ENCODE measurements at regions not wholly inside any gene's neighbourhood (a gene's known extent, or its start where the extent isn't known, plus 50 kb on each side); places are given as distances from the start of the nearest gene placed in this dataset.

GRCh38 chr15:62287066-62287857, 122.2 kb upstream of the C2CD4B start:
- Histone ChIP-seq H3K36me3 (no peaks in the 10 kb centered on the region), H3K27ac (no peak overlapping the region), H3K4me1 (no peaks in the 10 kb centered on the region), H3K27me3 (no peaks in the 10 kb centered on the region), H3K4me3 (no peak overlapping the region), H3K9me3 (no peaks in the 10 kb centered on the region)
- intact Hi-C loops (cut with DNase I): no loop called here
- no peak for TF ChIP-seq CTCF (IDR thresholded peaks at IDR 0.05)
- no peak for DNase-seq (ENCODE audit: low spot score in 2 of 2)

GRCh38 chr15:62288361-62289017, 123.4 kb upstream of the C2CD4B start:
- Histone ChIP-seq H3K4me3 (no peak overlapping the region), H3K27ac (no peak overlapping the region), H3K4me1 (no peaks in the 10 kb centered on the region), H3K36me3 (no peaks in the 10 kb centered on the region), H3K9me3 (no peaks in the 10 kb centered on the region), H3K27me3 (no peaks in the 10 kb centered on the region)
- no peak for TF ChIP-seq CTCF (IDR thresholded peaks at IDR 0.05)
- intact Hi-C loops (cut with DNase I): no loop called here
- DNase-seq (ENCODE audit: low spot score in 2 of 2): no peak

GRCh38 chr15:62291262-62291661, 126.2 kb upstream of the C2CD4B start:
- intact Hi-C loops (cut with DNase I): no loop called here
- TF ChIP-seq CTCF (IDR thresholded peaks at IDR 0.05): no peak
- Histone ChIP-seq H3K27me3 (no peaks in the 10 kb centered on the region), H3K9me3 (no peaks in the 10 kb centered on the region), H3K36me3 (no peaks in the 10 kb centered on the region), H3K4me1 (no peaks in the 10 kb centered on the region), H3K4me3 (no peak overlapping the region), H3K27ac (no peak overlapping the region)
- DNase-seq (ENCODE audit: low spot score in 2 of 2): no peak

GRCh38 chr15:62296756-62297507, 131.8 kb upstream of the C2CD4B start:
- Histone ChIP-seq H3K4me3 (no peak overlapping the region), H3K9me3 (no peaks in the 10 kb centered on the region), H3K27me3 (no peaks in the 10 kb centered on the region), H3K4me1 (no peaks in the 10 kb centered on the region), H3K27ac (no peak overlapping the region), H3K36me3 (no peaks in the 10 kb centered on the region)
- TF ChIP-seq CTCF (IDR thresholded peaks at IDR 0.05): no peak
- no peak for DNase-seq (ENCODE audit: low spot score in 2 of 2)
- intact Hi-C loops (cut with DNase I): no loop called here

- no peaks in the 10 kb centered on the region for H3K9me3 ChIP-seq
- H3K36me3 ChIP-seq: no peaks in the 10 kb centered on the region
- peaks cover 0 to 2% of the 10 kb centered on the region in 2 donors for H3K4me1 ChIP-seq
- TF ChIP-seq CTCF (IDR thresholded peaks at IDR 0.05): no peak
- no peak for DNase-seq (ENCODE audit: low spot score in 2 of 2)
- intact Hi-C loops (cut with DNase I): no loop called here
- H3K27me3 ChIP-seq: no peaks in the 10 kb centered on the region
- no peak overlapping the region for H3K27ac ChIP-seq
- no peak overlapping the region for H3K4me3 ChIP-seq
Observed at GRCh38 chr15:62297522-62297921, 132.4 kb upstream of the C2CD4B start.

Measured in ascending aorta (tissue), 2 donors.